ENCODE measurements at regions not wholly inside any gene's neighbourhood (a gene's known extent, or its start where the extent isn't known, plus 50 kb on each side); places are given as distances from the start of the nearest gene placed in this dataset.

DNA sequence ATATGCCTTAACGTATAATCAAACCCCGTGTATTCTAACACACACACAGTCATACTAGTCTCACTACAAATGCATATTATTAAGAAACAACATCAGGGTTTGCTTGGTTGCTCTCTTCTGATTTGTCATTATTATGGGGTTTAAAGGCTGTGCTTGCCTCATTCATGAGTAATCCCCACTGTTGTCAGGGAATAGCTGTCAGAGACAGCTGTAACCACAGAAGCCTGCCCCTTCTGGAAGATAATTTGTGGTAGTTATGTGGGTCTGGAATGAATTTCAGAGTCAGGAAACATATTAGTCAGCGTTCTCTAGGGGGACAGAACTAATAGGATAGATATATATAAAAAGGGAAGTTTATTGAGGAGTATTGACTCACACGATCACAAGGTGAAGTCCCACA is 456.9 kb upstream of the TMEM132C start:
- TF ChIP-seq POLR2A (IDR thresholded peaks at IDR 0.05) = no peak
- TF ChIP-seq, protein P1, sequence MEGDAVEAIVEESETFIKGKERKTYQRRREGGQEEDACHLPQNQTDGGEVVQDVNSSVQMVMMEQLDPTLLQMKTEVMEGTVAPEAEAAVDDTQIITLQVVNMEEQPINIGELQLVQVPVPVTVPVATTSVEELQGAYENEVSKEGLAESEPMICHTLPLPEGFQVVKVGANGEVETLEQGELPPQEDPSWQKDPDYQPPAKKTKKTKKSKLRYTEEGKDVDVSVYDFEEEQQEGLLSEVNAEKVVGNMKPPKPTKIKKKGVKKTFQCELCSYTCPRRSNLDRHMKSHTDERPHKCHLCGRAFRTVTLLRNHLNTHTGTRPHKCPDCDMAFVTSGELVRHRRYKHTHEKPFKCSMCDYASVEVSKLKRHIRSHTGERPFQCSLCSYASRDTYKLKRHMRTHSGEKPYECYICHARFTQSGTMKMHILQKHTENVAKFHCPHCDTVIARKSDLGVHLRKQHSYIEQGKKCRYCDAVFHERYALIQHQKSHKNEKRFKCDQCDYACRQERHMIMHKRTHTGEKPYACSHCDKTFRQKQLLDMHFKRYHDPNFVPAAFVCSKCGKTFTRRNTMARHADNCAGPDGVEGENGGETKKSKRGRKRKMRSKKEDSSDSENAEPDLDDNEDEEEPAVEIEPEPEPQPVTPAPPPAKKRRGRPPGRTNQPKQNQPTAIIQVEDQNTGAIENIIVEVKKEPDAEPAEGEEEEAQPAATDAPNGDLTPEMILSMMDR (IDR thresholded peaks at IDR 0.05 in 4 of 5, conservative IDR thresholded peaks at IDR 0.05 in 1 of 5) = no peak

Data from gastrocnemius medialis (tissue), 4 donors.